ENCODE measurements at regions not wholly inside any gene's neighbourhood (a gene's known extent, or its start where the extent isn't known, plus 50 kb on each side); places are given as distances from the start of the nearest gene placed in this dataset.

GRCh38 chr16:85553436-85554113, 59.5 kb upstream of the GSE1 start:
- in situ Hi-C loops (cut with HindIII; ENCODE audit: low pct_unique_long_range_greater_than_20kb, low sequenced_read_pairs): no loop called here

GRCh38 chr16:85554114-85554888, 58.8 kb upstream of the GSE1 start:
- DNase-seq (ENCODE audit: low read depth): peak; percentile 82
- in situ Hi-C loops (cut with HindIII; ENCODE audit: low pct_unique_long_range_greater_than_20kb, low sequenced_read_pairs): no loop called here

More at GRCh38 chr16:85553436-85554113, 59.5 kb upstream of the GSE1 start:
- DNase-seq (ENCODE audit: low read depth): peak; percentile 85

- in situ Hi-C loops (cut with HindIII; ENCODE audit: low pct_unique_long_range_greater_than_20kb, low sequenced_read_pairs): no loop called here
- DNase-seq (ENCODE audit: low read depth): peak; percentile 57
Measured at GRCh38 chr16:85554889-85555718, 58.0 kb upstream of the GSE1 start.

- in situ Hi-C loops (cut with HindIII; ENCODE audit: low pct_unique_long_range_greater_than_20kb, low sequenced_read_pairs): no loop called here
- peak; percentile 18 for DNase-seq (ENCODE audit: low read depth)
Measured at GRCh38 chr16:85555719-85556455, 57.2 kb upstream of the GSE1 start.

GRCh38 chr16:85556456-85557082, 56.6 kb upstream of the GSE1 start:
- peak; percentile 18 for DNase-seq (ENCODE audit: low read depth)
- in situ Hi-C loops (cut with HindIII; ENCODE audit: low pct_unique_long_range_greater_than_20kb, low sequenced_read_pairs): no loop called here

GRCh38 chr16:85557083-85557970, 55.8 kb upstream of the GSE1 start:
- peak; percentile 50 for DNase-seq (ENCODE audit: low read depth)
- in situ Hi-C loops (cut with HindIII; ENCODE audit: low pct_unique_long_range_greater_than_20kb, low sequenced_read_pairs): no loop called here

- in situ Hi-C loops (cut with HindIII; ENCODE audit: low pct_unique_long_range_greater_than_20kb, low sequenced_read_pairs): no loop called here
- peak; percentile 52 for DNase-seq (ENCODE audit: low read depth)
Measured at GRCh38 chr16:85557971-85558657, 55.0 kb upstream of the GSE1 start.

GRCh38 chr16:85560932-85561247, 52.2 kb upstream of the GSE1 start:
- no peak for DNase-seq (ENCODE audit: low read depth)
- in situ Hi-C loops (cut with HindIII; ENCODE audit: low pct_unique_long_range_greater_than_20kb, low sequenced_read_pairs): no loop called here

- no peak for DNase-seq (ENCODE audit: low read depth)
- in situ Hi-C loops (cut with HindIII; ENCODE audit: low pct_unique_long_range_greater_than_20kb, low sequenced_read_pairs): no loop called here
Measured at GRCh38 chr16:85561248-85562092, 51.7 kb upstream of the GSE1 start.

GRCh38 chr16:85562093-85562786, 50.9 kb upstream of the GSE1 start:
- no peak for DNase-seq (ENCODE audit: low read depth)
- in situ Hi-C loops (cut with HindIII; ENCODE audit: low pct_unique_long_range_greater_than_20kb, low sequenced_read_pairs): no loop called here

GRCh38 chr16:85563034-85563433, 50.1 kb upstream of the GSE1 start:
- in situ Hi-C loops (cut with HindIII; ENCODE audit: low pct_unique_long_range_greater_than_20kb, low sequenced_read_pairs): no loop called here
- DNase-seq (ENCODE audit: low read depth): no peak

Measured in Caki2 (cell line).